DND-41 (cell line): ENCODE measurements at regions not wholly inside any gene's neighbourhood (a gene's known extent, or its start where the extent isn't known, plus 50 kb on each side); places are given as distances from the start of the nearest gene placed in this dataset.

Source experiments
- ATAC-seq: fragments of 200-7000 bp; cut with Tn5 transposase; 3 replicates; pipeline ENCODE4 v1.9.1; 2021; ENCODE audit warnings: low read depth; ENCODE audit not compliant: insufficient read depth
- DNase-seq: peaks from one replicate; pipeline ENCODE4 v3.0.0-alpha.2; 2020
- H2AFZ ChIP-seq: 2 replicates; pipeline ENCODE4 v1.6.0; 2012; ENCODE audit warnings: low read depth, low read length
- H3K27ac ChIP-seq: 2 replicates; pipeline ENCODE4 v1.5.1; 2012; ENCODE audit warnings: low read length, inconsistent platforms
- H3K27me3 ChIP-seq: fragments of 200-600 bp; sonication (generic); 2 replicates; pipeline ENCODE4 v1.6.0; 2012; ENCODE audit warnings: low read length, mild to moderate bottlenecking, inconsistent platforms; ENCODE audit not compliant: insufficient read depth, poor library complexity
- H3K36me3 ChIP-seq: 2 replicates; pipeline ENCODE4 v1.5.1; 2012; ENCODE audit warnings: low read length, inconsistent platforms; ENCODE audit not compliant: insufficient read depth
- H3K4me1 ChIP-seq: 2 replicates; pipeline ENCODE4 v1.5.1; 2012; ENCODE audit warnings: mild to moderate bottlenecking, low read length; ENCODE audit not compliant: insufficient read depth
- H3K4me2 ChIP-seq: 2 replicates; pipeline ENCODE4 v1.6.0; 2012; ENCODE audit warnings: mild to moderate bottlenecking, moderate library complexity, low read length, inconsistent platforms; ENCODE audit not compliant: insufficient read depth
- H3K4me3 ChIP-seq, 2 experiments: fragments of 200-600 bp in 1 of 2; shearing (Covaris generic) in 1 of 2; 2 replicates each; pipeline ENCODE4 v1.5.1; 2012 to 2016; ENCODE audit warnings: inconsistent platforms in 2 of 2, low read length in 2 of 2, mild to moderate bottlenecking in 2 of 2, low read depth in 1 of 2, moderate library complexity in 1 of 2
- H3K79me2 ChIP-seq: 2 replicates; pipeline ENCODE4 v1.6.0; 2012; ENCODE audit warnings: low read length, inconsistent platforms; ENCODE audit not compliant: insufficient read depth
- H3K9ac ChIP-seq: 2 replicates; pipeline ENCODE4 v1.6.0; 2012; ENCODE audit warnings: low read depth, mild to moderate bottlenecking, inconsistent platforms, low read length, moderate library complexity
- H3K9me3 ChIP-seq: 2 replicates; pipeline ENCODE4 v1.5.1; 2012; ENCODE audit warnings: low read length, moderate library complexity, mild to moderate bottlenecking, inconsistent platforms; ENCODE audit not compliant: insufficient read depth, severe bottlenecking
- H4K20me1 ChIP-seq: 2 replicates; pipeline ENCODE4 v1.6.0; 2012; ENCODE audit warnings: low read length; ENCODE audit not compliant: insufficient read depth
- CTCF ChIP-seq: IDR thresholded peaks from 2 replicates; pipeline ENCODE4 v1.5.1; 2012; ENCODE audit warnings: borderline replicate concordance, low read length, moderate library complexity, mild to moderate bottlenecking; ENCODE audit not compliant: poor library complexity, severe bottlenecking; ENCODE audit errors: extremely low read depth
- EZH2 ChIP-seq: IDR thresholded peaks from 3 replicates; pipeline ENCODE4 v1.6.1; 2012; ENCODE audit warnings: borderline replicate concordance, low read depth, mild to moderate bottlenecking, moderate library complexity, low read length, inconsistent platforms; ENCODE audit not compliant: severe bottlenecking

GRCh38 chr3:182323126-182323700, 470.1 kb upstream of the ATP11B start:
- no peaks in the 10 kb centered on the region for H3K79me2 ChIP-seq
- no peaks in the 10 kb centered on the region for H4K20me1 ChIP-seq
- H3K4me1 ChIP-seq, result no peaks in the 10 kb centered on the region
- DNase-seq (no peak), ATAC-seq (no peak)
- no peaks in the 10 kb centered on the region for H3K36me3 ChIP-seq
- H2AFZ ChIP-seq, result no peak overlapping the region
- no peaks in the 10 kb centered on the region for H3K27me3 ChIP-seq
- H3K9ac ChIP-seq, result no peak overlapping the region
- TF ChIP-seq CTCF, result no peak
- TF ChIP-seq EZH2, result no peak
- H3K4me2 ChIP-seq, result no peak overlapping the region
- no peak overlapping the region for H3K27ac ChIP-seq
- H3K4me3 ChIP-seq, result no peak overlapping the region
- H3K9me3 ChIP-seq, result peaks cover 3% of the 10 kb centered on the region

GRCh38 chr3:182323898-182324297, 469.4 kb upstream of the ATP11B start:
- DNase-seq (no peak), ATAC-seq (no peak)
- no peak overlapping the region for H3K4me2 ChIP-seq
- H3K27me3 ChIP-seq, result no peaks in the 10 kb centered on the region
- H4K20me1 ChIP-seq, result no peaks in the 10 kb centered on the region
- H3K4me3 ChIP-seq, result no peak overlapping the region
- H3K9ac ChIP-seq, result no peak overlapping the region
- TF ChIP-seq EZH2 (no peak), CTCF (no peak)
- no peaks in the 10 kb centered on the region for H3K4me1 ChIP-seq
- peaks cover 3% of the 10 kb centered on the region for H3K9me3 ChIP-seq
- H2AFZ ChIP-seq, result no peak overlapping the region
- H3K36me3 ChIP-seq, result no peaks in the 10 kb centered on the region
- H3K79me2 ChIP-seq, result no peaks in the 10 kb centered on the region
- no peak overlapping the region for H3K27ac ChIP-seq

GRCh38 chr3:182325213-182325950, 467.9 kb upstream of the ATP11B start:
- Histone ChIP-seq H3K4me2 (no peak overlapping the region), H3K9me3 (no peaks in the 10 kb centered on the region), H3K4me1 (no peaks in the 10 kb centered on the region), H3K36me3 (no peaks in the 10 kb centered on the region), H4K20me1 (no peaks in the 10 kb centered on the region), H3K27me3 (no peaks in the 10 kb centered on the region), H3K27ac (no peak overlapping the region), H3K79me2 (no peaks in the 10 kb centered on the region), H2AFZ (no peak overlapping the region), H3K4me3 (no peak overlapping the region), H3K9ac (no peak overlapping the region)
- ATAC-seq (no peak), DNase-seq (no peak)
- TF ChIP-seq EZH2, result no peak
- no peak for TF ChIP-seq CTCF
